ENCODE measurements at regions not wholly inside any gene's neighbourhood (a gene's known extent, or its start where the extent isn't known, plus 50 kb on each side); places are given as distances from the start of the nearest gene placed in this dataset.

- H3K4me3 ChIP-seq (replicated peaks in 1 of 4; ENCODE audit: control extremely low read depth in 1 of 4, insufficient read depth in 1 of 4, low read depth in 3 of 4, low read length in 4 of 4): no peak overlapping the region
- no peak for DNase-seq (ENCODE audit: low read depth in 2 of 2)
- H3K27me3 ChIP-seq (ENCODE audit: control insufficient read depth, insufficient read depth, low read length): no peaks in the 10 kb centered on the region
- no peak overlapping the region for H3K4me2 ChIP-seq (ENCODE audit: extremely low read depth, insufficient read depth, low read length)
- no peak overlapping the region for H3K9ac ChIP-seq (ENCODE audit: insufficient read depth, low read length)
- no peaks in the 10 kb centered on the region for H4K20me1 ChIP-seq (ENCODE audit: control insufficient read depth, extremely low read depth, insufficient read depth, low read length)
- TF ChIP-seq CTCF (conservative IDR thresholded peaks at IDR 0.05 in 1 of 2, IDR thresholded peaks at IDR 0.05 in 1 of 2; ENCODE audit: low read depth in 1 of 2, low read length in 2 of 2): no peak
- TF ChIP-seq EZH2 (IDR thresholded peaks at IDR 0.05; ENCODE audit: low read length, missing control alignments): no peak
- H3K9me3 ChIP-seq (ENCODE audit: control insufficient read depth, insufficient read depth, low read depth, low read length): no peaks in the 10 kb centered on the region
- H3K79me2 ChIP-seq (ENCODE audit: control insufficient read depth, insufficient read depth, low read length): no peaks in the 10 kb centered on the region
- H3K4me1 ChIP-seq (ENCODE audit: control insufficient read depth, extremely low read depth, insufficient read depth, low read length): no peaks in the 10 kb centered on the region
- H3K36me3 ChIP-seq (ENCODE audit: control insufficient read depth, insufficient read depth, low read length): no peaks in the 10 kb centered on the region
- H3K27ac ChIP-seq (ENCODE audit: insufficient read depth, low read length): no peak overlapping the region
- H2AFZ ChIP-seq (ENCODE audit: low read length): no peak overlapping the region
Observed at GRCh38 chr4:24688453-24688852, 104.1 kb upstream of the DHX15 start.

GRCh38 chr4:24689212-24689611, 104.9 kb upstream of the DHX15 start:
- Histone ChIP-seq H3K4me3 (replicated peaks in 1 of 4; ENCODE audit: control extremely low read depth in 1 of 4, insufficient read depth in 1 of 4, low read depth in 3 of 4, low read length in 4 of 4) (no peak overlapping the region), H3K27me3 (ENCODE audit: control insufficient read depth, insufficient read depth, low read length) (no peaks in the 10 kb centered on the region), H3K4me2 (ENCODE audit: extremely low read depth, insufficient read depth, low read length) (no peak overlapping the region), H4K20me1 (ENCODE audit: control insufficient read depth, extremely low read depth, insufficient read depth, low read length) (no peaks in the 10 kb centered on the region), H3K9ac (ENCODE audit: insufficient read depth, low read length) (no peak overlapping the region), H3K4me1 (ENCODE audit: control insufficient read depth, extremely low read depth, insufficient read depth, low read length) (no peaks in the 10 kb centered on the region), H3K27ac (ENCODE audit: insufficient read depth, low read length) (no peak overlapping the region), H3K79me2 (ENCODE audit: control insufficient read depth, insufficient read depth, low read length) (no peaks in the 10 kb centered on the region), H2AFZ (ENCODE audit: low read length) (no peak overlapping the region), H3K9me3 (ENCODE audit: control insufficient read depth, insufficient read depth, low read depth, low read length) (no peaks in the 10 kb centered on the region), H3K36me3 (ENCODE audit: control insufficient read depth, insufficient read depth, low read length) (no peaks in the 10 kb centered on the region)
- peak in 1 of 2 donors; percentile 6 for DNase-seq (ENCODE audit: low read depth in 2 of 2)
- TF ChIP-seq CTCF (conservative IDR thresholded peaks at IDR 0.05 in 1 of 2, IDR thresholded peaks at IDR 0.05 in 1 of 2; ENCODE audit: low read depth in 1 of 2, low read length in 2 of 2): no peak
- TF ChIP-seq EZH2 (IDR thresholded peaks at IDR 0.05; ENCODE audit: low read length, missing control alignments): no peak

GRCh38 chr4:24690436-24690835, 104.9 kb upstream of the SOD3 start:
- Histone ChIP-seq H3K4me3 (replicated peaks in 1 of 4; ENCODE audit: control extremely low read depth in 1 of 4, insufficient read depth in 1 of 4, low read depth in 3 of 4, low read length in 4 of 4) (no peak overlapping the region), H3K4me1 (ENCODE audit: control insufficient read depth, extremely low read depth, insufficient read depth, low read length) (no peaks in the 10 kb centered on the region), H4K20me1 (ENCODE audit: control insufficient read depth, extremely low read depth, insufficient read depth, low read length) (no peaks in the 10 kb centered on the region), H3K36me3 (ENCODE audit: control insufficient read depth, insufficient read depth, low read length) (no peaks in the 10 kb centered on the region), H3K27me3 (ENCODE audit: control insufficient read depth, insufficient read depth, low read length) (no peaks in the 10 kb centered on the region), H3K79me2 (ENCODE audit: control insufficient read depth, insufficient read depth, low read length) (no peaks in the 10 kb centered on the region), H3K4me2 (ENCODE audit: extremely low read depth, insufficient read depth, low read length) (no peak overlapping the region), H3K27ac (ENCODE audit: insufficient read depth, low read length) (no peak overlapping the region), H3K9ac (ENCODE audit: insufficient read depth, low read length) (no peak overlapping the region), H3K9me3 (ENCODE audit: control insufficient read depth, insufficient read depth, low read depth, low read length) (no peaks in the 10 kb centered on the region), H2AFZ (ENCODE audit: low read length) (no peak overlapping the region)
- TF ChIP-seq EZH2 (IDR thresholded peaks at IDR 0.05; ENCODE audit: low read length, missing control alignments): no peak
- TF ChIP-seq CTCF (conservative IDR thresholded peaks at IDR 0.05 in 1 of 2, IDR thresholded peaks at IDR 0.05 in 1 of 2; ENCODE audit: low read depth in 1 of 2, low read length in 2 of 2): no peak
- DNase-seq (ENCODE audit: low read depth in 2 of 2): peak in 1 of 2 donors; percentile 45
